ENCODE measurements at regions not wholly inside any gene's neighbourhood (a gene's known extent, or its start where the extent isn't known, plus 50 kb on each side); places are given as distances from the start of the nearest gene placed in this dataset.
"Not testable (repeated sequence)": the region's sequence is repeated elsewhere in the genome, so short reads cannot be mapped to it uniquely, and the experiment has no call there.

GRCh38 chr1:30103708-30104411, 619.5 kb downstream of the MATN1 start:
- DNase-seq (ENCODE audit: low spot score) (no peak), FAIRE-seq (no peak)

DNA sequence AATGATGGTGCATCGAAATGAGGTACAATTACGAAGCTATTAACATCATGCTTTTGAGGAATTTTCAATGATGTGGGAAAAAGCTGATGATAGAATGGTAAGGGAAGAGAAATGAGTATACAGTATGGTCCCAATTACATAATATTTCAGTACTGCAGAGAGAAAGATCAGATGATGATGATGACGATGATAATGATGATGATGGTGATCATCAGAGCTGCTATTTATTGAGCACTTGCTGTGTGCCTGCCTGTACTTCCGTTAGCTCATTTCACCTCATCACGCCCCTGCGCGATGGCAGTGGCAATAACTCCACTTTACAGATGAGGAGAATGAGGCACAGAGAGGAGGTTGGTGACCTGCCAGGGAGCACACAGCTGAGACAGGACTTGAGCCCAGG, 620.8 kb downstream of the MATN1 start:
- DNase-seq (ENCODE audit: low spot score), result no peak
- no peak for FAIRE-seq

DNA sequence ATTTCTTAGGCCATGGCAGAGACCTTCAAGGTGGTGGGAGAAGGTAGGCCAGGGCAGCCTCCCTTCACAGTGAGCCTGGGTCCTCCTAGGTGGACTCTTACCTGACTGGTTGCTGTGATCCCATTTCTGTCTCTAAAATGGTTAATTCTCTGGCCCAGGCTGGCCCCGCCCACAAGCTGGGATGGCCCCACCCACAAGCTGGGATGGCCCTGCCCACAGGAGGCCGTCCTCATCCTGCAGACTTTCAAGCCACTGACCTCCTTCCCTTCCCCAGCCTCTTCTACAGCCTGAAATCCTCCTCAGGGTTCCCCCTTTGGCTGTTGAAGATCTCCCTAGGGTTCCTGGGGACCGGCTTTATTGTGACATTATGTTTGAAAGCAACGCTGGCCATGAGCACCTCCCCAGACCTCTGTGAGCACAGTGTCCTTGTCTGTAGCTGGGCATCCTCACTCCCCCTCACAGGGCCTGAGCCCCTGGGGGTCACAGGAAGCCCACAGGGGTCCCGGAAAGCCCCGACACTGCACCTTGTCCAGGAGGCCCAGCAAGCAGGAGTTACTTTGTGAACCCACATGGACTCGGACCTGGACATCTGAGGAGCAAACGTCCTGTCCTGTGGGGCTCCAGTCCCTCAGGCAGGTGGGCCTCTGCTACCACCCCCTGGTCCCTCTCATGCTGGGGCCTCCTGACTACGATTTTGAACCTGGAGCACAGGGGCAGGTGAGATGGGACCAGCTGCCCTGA, 621.7 kb downstream of the MATN1 start:
- FAIRE-seq, result no peak

GRCh38 chr1:30101016-30101415, 622.4 kb downstream of the MATN1 start:
- DNase-seq (ENCODE audit: low spot score) (no peak), FAIRE-seq (no peak)

More for the DNA sequence above, 621.7 kb downstream of the MATN1 start:
- DNase-seq (ENCODE audit: low spot score), result no peak

DNA sequence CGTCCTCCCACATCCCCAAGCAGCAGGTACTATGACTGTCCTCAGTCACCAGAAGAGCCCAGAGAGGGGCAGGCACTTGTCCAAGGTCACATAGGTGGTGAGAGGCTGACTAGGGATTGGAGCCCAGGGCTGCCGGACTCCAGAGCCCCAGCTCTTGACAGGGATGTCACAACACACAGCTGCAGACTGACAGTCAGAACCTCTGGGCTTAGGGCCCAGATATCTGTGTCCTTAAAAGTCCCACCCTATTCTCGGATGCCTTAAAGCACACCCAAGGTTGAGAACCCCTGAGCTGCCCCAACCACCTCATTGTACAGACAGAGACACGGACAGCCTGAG, 622.9 kb downstream of the MATN1 start:
- no peak for FAIRE-seq
- no peak for DNase-seq (ENCODE audit: low spot score)

GRCh38 chr1:30099587-30100523, 623.5 kb downstream of the MATN1 start:
- no peak for FAIRE-seq

GRCh38 chr1:30097851-30098250, 625.5 kb downstream of the MATN1 start:
- not testable (repeated sequence) for FAIRE-seq; DNase-seq (ENCODE audit: low spot score)

More at GRCh38 chr1:30099587-30100523, 623.5 kb downstream of the MATN1 start:
- no peak for DNase-seq (ENCODE audit: low spot score)

GRCh38 chr1:30095451-30096025, 627.8 kb downstream of the MATN1 start:
- no peak for FAIRE-seq

GRCh38 chr1:30095051-30095450, 628.3 kb downstream of the MATN1 start:
- FAIRE-seq (no peak), DNase-seq (ENCODE audit: low spot score) (no peak)

More at GRCh38 chr1:30095451-30096025, 627.8 kb downstream of the MATN1 start:
- no peak for DNase-seq (ENCODE audit: low spot score)

DNA sequence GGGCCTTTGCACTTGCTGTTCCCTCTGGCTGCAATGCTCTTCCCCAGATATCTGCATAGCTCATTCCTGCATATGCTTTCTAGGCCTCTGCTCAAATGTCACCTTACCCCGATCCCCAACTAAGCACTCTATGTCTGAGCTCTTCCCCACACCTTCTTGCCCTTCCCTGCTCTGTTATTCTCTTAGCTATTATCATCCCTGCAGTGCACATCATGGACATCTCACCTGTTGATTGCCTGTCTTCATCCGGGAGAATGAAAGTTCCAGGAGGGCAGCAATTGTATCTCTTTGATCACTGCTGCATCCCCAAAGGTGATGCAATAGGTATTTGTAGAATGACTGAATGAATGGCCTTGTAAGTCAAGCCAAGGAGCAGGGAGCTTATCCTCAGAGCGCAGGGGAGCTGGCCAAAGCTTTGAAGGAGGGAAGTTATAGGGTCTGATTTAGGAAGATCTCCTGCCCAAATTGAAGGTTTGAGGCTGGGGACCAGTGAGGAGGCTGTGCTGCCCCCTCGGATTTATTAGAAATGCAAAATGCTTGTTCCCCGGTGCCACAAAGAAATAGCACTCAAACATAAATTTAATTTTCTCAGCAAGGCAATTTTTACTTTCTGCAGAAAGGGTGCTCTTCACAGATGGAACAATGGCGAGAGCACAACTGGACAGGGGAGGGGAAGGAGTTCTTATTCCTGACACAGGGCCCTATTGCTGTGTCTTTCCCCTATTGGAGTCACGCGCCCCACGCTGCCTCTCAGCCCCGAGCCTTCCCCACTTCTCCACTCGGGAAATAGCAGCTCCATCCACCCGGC, 631.1 kb downstream of the MATN1 start:
- FAIRE-seq, result no peak
- DNase-seq (ENCODE audit: low spot score), result no peak

DNA sequence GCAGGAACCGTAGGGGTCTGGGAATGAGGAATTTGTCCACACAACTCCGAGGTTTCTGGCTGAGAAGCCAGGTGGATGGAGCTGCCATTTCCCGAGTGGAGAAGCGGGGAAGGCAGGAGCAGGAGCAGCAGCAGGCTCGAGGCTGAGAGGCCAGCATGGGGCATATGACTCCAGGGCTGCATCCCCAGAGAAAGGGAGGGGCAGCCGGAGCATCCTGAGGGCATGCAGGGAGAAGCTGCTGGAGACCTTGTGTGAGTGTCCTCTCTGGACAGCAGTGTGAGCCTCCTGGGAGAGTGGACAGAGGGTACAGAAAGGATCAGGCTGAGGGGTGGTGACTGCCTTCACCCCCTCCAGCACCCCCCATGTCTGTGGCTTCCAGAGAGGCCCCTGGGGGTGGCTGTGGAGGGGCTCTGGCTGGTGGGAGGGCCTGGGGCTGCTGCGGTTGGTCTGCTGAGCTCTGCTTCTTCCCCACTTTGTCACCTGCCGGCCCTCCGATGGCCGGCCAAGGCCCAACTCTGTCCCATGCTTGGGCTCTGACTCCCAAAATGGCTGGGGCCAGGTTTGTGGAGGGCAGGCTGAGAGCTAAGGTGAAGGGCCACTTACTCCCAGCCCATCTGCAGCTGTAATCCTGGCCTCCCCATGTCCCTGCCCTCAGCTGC, 633.1 kb downstream of the MATN1 start:
- FAIRE-seq (no peak), DNase-seq (ENCODE audit: low spot score) (no peak)

- no peak for FAIRE-seq
- DNase-seq (ENCODE audit: low spot score), result no peak
Measured at GRCh38 chr1:30089024-30089430, 634.4 kb downstream of the MATN1 start.

- no peak for DNase-seq (ENCODE audit: low spot score)
- no peak for FAIRE-seq
Measured at GRCh38 chr1:30088594-30088993, 634.8 kb downstream of the MATN1 start.

GRCh38 chr1:30087465-30087864, 635.9 kb downstream of the MATN1 start:
- no peak for FAIRE-seq
- no peak for DNase-seq (ENCODE audit: low spot score)

DNA sequence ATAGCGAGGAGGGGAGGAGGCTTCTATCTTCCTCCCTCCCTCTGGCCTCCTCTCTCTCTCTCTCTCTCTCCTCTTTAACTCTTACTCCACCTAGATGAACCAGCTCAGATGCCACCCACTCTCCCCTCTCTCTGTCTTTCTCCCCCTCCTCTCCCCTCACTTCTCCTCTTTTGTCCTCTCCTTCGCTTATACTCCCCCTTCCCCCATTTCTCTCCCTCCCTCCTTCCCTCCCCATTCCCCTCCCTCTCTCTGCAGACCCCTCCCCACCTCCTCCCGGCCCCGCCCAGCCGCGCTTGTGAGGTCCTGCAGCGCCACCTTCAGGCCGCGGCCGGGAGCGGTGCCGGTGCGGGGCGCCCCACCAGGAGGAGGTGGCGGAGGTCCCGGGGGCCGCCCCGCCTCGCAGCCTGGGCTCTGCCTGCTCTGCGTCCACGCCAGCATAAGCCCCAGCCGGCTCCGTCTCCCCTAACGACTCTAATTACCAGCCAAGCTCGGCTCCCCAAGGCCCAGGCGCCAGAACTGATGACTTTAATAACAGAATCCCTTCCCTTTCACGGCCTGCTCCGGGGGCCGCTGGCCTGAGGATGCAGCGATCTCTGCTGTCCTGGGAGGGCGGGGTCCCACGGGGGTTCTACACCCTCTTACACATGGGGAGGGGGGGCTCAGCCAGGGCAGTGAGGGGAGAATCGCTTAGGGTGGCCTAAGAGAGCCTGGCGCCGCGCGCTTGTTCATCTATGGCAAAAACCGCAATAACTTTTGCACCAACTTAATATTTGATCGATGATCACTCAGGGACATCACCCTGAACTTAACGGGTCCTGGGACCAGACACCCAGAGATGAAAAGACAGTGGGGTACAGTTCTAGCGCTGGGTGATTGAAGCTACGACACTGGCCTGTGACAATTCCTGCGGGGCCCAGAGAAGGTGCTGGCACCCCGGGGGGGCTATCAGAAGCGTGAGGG, 637.3 kb downstream of the MATN1 start:
- DNase-seq (ENCODE audit: low spot score) (no peak), FAIRE-seq (no peak)

GRCh38 chr1:30084909-30085571, 638.3 kb downstream of the MATN1 start:
- FAIRE-seq, result no peak
- DNase-seq (ENCODE audit: low spot score), result no peak

DNA sequence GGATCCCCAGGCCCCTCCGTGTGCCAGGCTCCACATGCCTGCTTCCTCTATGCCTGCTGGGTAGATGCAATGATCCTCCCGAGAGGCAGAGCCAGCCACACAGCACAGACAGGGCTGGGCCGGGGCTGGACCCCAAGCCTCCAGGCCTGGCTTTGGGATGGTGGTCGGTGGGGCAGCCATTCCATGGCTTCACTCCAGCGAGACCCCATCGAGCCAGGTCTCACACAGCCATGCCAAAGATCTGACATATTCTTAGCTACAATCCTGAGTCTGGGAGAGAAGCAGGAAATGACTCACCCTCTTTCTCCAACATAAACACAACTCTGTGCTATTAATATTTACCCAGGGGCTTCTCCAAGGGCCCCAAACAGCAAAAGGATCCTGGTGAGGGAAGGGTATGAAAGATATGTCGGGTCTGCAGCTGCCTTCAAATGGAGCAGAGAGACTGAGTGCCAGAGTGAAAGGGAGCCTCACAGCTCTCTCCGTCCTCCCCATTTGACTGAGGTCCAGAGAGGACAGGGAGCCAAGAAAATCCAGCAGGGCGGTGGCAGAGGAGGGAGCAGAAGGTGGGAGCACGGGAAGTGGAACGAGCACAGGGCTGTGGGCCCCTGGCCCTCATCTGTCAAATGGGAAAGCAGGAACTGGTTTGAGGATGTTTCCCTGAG, 639.5 kb downstream of the MATN1 start:
- FAIRE-seq (peak; percentile 77), DNase-seq (ENCODE audit: low spot score) (peak; percentile 72)

Data from RCC 7860 (cell line).